H9 (cell line): ENCODE measurements at regions not wholly inside any gene's neighbourhood (a gene's known extent, or its start where the extent isn't known, plus 50 kb on each side); places are given as distances from the start of the nearest gene placed in this dataset.
"Not testable (repeated sequence)": the region's sequence is repeated elsewhere in the genome, so short reads cannot be mapped to it uniquely, and the experiment has no call there.

ENCODE experiments used
- DNase-seq: peaks from one replicate; pipeline ENCODE4 v3.0.0-alpha.2; 2017
- H2AFZ ChIP-seq: one replicate; pipeline ENCODE4 v1.6.1; 2013; ENCODE audit warnings: mild to moderate bottlenecking, low read length, control low read depth, moderate library complexity
- H2AK5ac ChIP-seq: 2 replicates; pipeline ENCODE4 v1.6.1; 2013; ENCODE audit warnings: low read length, control low read depth, mixed read lengths; ENCODE audit not compliant: insufficient read length
- H2BK120ac ChIP-seq: one replicate; pipeline ENCODE4 v1.6.1; 2013; ENCODE audit warnings: low read depth, mild to moderate bottlenecking, low read length, control low read depth, inconsistent platforms; ENCODE audit not compliant: poor library complexity, severe bottlenecking
- H2BK12ac ChIP-seq: 2 replicates; pipeline ENCODE4 v1.6.1; 2013; ENCODE audit warnings: low read length, control low read depth, mixed read lengths, low read depth; ENCODE audit not compliant: insufficient read length
- H2BK15ac ChIP-seq: 2 replicates; pipeline ENCODE4 v1.6.1; 2013; ENCODE audit warnings: low read depth, low read length, control low read depth
- H2BK20ac ChIP-seq: one replicate; pipeline ENCODE4 v1.6.1; 2013; ENCODE audit warnings: low read depth, mild to moderate bottlenecking, low read length, control low read depth, inconsistent platforms; ENCODE audit not compliant: poor library complexity, severe bottlenecking
- H2BK5ac ChIP-seq: 2 replicates; pipeline ENCODE4 v1.6.1; 2013; ENCODE audit warnings: low read length, control low read depth, mixed read lengths; ENCODE audit not compliant: insufficient read length
- H3K14ac ChIP-seq: 2 replicates; pipeline ENCODE4 v1.6.1; 2013; ENCODE audit warnings: low read length, control low read depth; ENCODE audit not compliant: insufficient read depth
- H3K18ac ChIP-seq: 2 replicates; pipeline ENCODE4 v1.6.1; 2013; ENCODE audit warnings: low read depth, mild to moderate bottlenecking, mixed read lengths, low read length, control low read depth; ENCODE audit not compliant: insufficient read length
- H3K23ac ChIP-seq: 2 replicates; pipeline ENCODE4 v1.6.1; 2013; ENCODE audit warnings: low read length, control low read depth, mixed read lengths, low read depth; ENCODE audit not compliant: insufficient read length
- H3K23me2 ChIP-seq: 2 replicates; pipeline ENCODE4 v1.6.1; 2013; ENCODE audit warnings: low read depth, mild to moderate bottlenecking, mixed read lengths, low read length, control low read depth; ENCODE audit not compliant: insufficient read length, poor library complexity, severe bottlenecking
- H3K27ac ChIP-seq: 2 replicates; pipeline ENCODE4 v1.5.1; 2013; ENCODE audit warnings: low read length, control low read depth, mixed read lengths, low read depth; ENCODE audit not compliant: insufficient read length
- H3K27me3 ChIP-seq: 2 replicates; pipeline ENCODE4 v1.6.1; 2013; ENCODE audit warnings: low read length, control low read depth, inconsistent platforms; ENCODE audit not compliant: insufficient read depth
- H3K4ac ChIP-seq: 2 replicates; pipeline ENCODE4 v1.6.1; 2013; ENCODE audit warnings: low read depth, mild to moderate bottlenecking, control low read depth, inconsistent platforms, low read length, moderate library complexity
- H3K4me1 ChIP-seq: 2 replicates; pipeline ENCODE4 v1.6.1; 2013; ENCODE audit warnings: low read length, control low read depth, inconsistent platforms; ENCODE audit not compliant: insufficient read depth
- H3K4me2 ChIP-seq: 2 replicates; pipeline ENCODE4 v1.6.1; 2013; ENCODE audit warnings: low read length, control low read depth, mixed read lengths; ENCODE audit not compliant: insufficient read length, insufficient read depth
- H3K56ac ChIP-seq: 2 replicates; pipeline ENCODE4 v1.6.1; 2013; ENCODE audit warnings: low read depth, mild to moderate bottlenecking, mixed read lengths, low read length, control low read depth; ENCODE audit not compliant: insufficient read length
- H3K79me1 ChIP-seq: 2 replicates; pipeline ENCODE4 v1.6.1; 2013; ENCODE audit warnings: low read depth, mild to moderate bottlenecking, moderate library complexity, low read length, control low read depth, inconsistent platforms; ENCODE audit not compliant: insufficient read depth, poor library complexity, severe bottlenecking
- H3K79me2 ChIP-seq: 2 replicates; pipeline ENCODE4 v1.6.1; 2013; ENCODE audit warnings: low read length, control low read depth, inconsistent platforms; ENCODE audit not compliant: insufficient read depth
- H3K9ac ChIP-seq: 2 replicates; pipeline ENCODE4 v1.6.1; 2013; ENCODE audit warnings: low read length, control low read depth, mixed read lengths; ENCODE audit not compliant: insufficient read length; ENCODE audit errors: extremely low read depth
- H3K9me3 ChIP-seq: one replicate; pipeline ENCODE4 v1.6.1; 2013; ENCODE audit warnings: low read depth, low read length, inconsistent platforms; ENCODE audit not compliant: control insufficient read depth
- H3T11ph ChIP-seq: one replicate; pipeline ENCODE4 v1.6.1; 2013; ENCODE audit warnings: mild to moderate bottlenecking, low read length, control low read depth, inconsistent platforms
- H4K20me1 ChIP-seq: one replicate; pipeline ENCODE4 v1.6.1; 2013; ENCODE audit not compliant: control insufficient read depth, insufficient read length, insufficient read depth
- H4K5ac ChIP-seq: 2 replicates; pipeline ENCODE4 v1.6.1; 2013; ENCODE audit warnings: low read depth, mild to moderate bottlenecking, mixed read lengths, low read length, control low read depth; ENCODE audit not compliant: insufficient read length
- H4K8ac ChIP-seq: replicated peaks from 2 replicates; pipeline ENCODE4 v1.6.1; 2013; ENCODE audit warnings: low read length, control low read depth, mixed read lengths, low read depth; ENCODE audit not compliant: insufficient read length
- H4K91ac ChIP-seq: 2 replicates; pipeline ENCODE4 v1.6.1; 2013; ENCODE audit warnings: low read depth, mild to moderate bottlenecking, moderate library complexity, mixed read lengths, low read length, control low read depth; ENCODE audit not compliant: insufficient read length
- H3K27ac Mint-ChIP-seq, 3 experiments: 2 replicates in 2 of 3; 3 replicates in 1 of 3; pipeline ENCODE4 v1.8.0; 2020 to 2021; ENCODE audit warnings: mixed read lengths in 3 of 3, mild to moderate bottlenecking in 1 of 3, moderate library complexity in 1 of 3
- H3K27me3 Mint-ChIP-seq: 2 replicates; pipeline ENCODE4 v1.8.0; 2021; ENCODE audit warnings: low read depth, mild to moderate bottlenecking, moderate library complexity, mixed read lengths
- H3K36me3 Mint-ChIP-seq, 3 experiments: 2 replicates in 2 of 3; 3 replicates in 1 of 3; pipeline ENCODE4 v1.8.0; 2020 to 2021; ENCODE audit warnings: low read depth in 3 of 3, mixed read lengths in 3 of 3; ENCODE audit not compliant: insufficient read depth in 1 of 3
- H3K4me1 Mint-ChIP-seq, 2 experiments: 2 replicates each; pipeline ENCODE4 v1.8.0; 2020; ENCODE audit warnings: mixed read lengths in 2 of 2
- H3K4me3 Mint-ChIP-seq, 2 experiments: 2 replicates in 1 of 2; 3 replicates in 1 of 2; pipeline ENCODE4 v1.8.0; 2020 to 2021; ENCODE audit warnings: mild to moderate bottlenecking in 2 of 2, mixed read lengths in 2 of 2, moderate library complexity in 1 of 2
- H3K9me3 Mint-ChIP-seq, 2 experiments: 2 replicates in 1 of 2; 3 replicates in 1 of 2; pipeline ENCODE4 v1.8.0; 2020; ENCODE audit warnings: mild to moderate bottlenecking in 2 of 2, mixed read lengths in 2 of 2, moderate library complexity in 1 of 2
- WGBS: extraction: QIAGEN DNeasy Blood & Tissue Kit; methylation state at CpG from one replicate; pipeline ENCODE4 v1.1.7; 2013; ENCODE audit warnings: missing lambda C conversion rate, low lambda C conversion rate, mixed read lengths; ENCODE audit not compliant: insufficient read length; ENCODE audit errors: extremely low coverage; 5-methylcytosine and 5-hydroxymethylcytosine counted together

DNA sequence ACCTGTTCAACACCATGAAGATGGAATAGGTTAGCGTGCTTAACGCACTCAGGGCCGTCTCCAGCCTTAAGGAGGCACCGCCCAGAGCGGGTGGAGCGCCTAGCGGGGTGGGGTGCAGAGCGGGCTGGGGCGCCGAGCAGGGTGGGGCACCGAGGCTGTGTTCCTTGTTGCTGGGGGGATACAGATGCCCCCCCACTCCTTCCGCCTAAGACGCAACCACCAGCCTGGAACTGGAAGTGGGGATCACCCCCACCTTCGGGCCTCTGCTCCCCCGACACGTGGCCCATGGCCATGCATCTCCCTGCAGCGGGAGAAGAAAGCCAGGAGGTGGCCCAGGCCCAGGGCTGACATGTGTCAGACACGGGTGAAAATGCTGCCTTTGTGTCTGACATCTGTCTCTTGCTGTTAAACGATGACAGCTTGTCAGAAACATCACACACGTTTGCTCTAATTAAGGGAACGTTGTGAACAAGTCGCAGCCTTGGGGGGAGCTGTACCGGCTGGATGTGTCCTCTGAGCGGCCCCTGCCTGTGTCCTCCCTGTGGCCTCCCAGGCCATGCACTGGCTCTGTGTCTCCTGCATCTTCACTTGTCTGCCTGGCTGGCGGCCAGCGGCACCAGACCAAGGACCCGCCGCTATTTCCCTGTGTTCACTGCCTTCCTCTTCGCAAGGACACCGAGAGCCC is 192.5 kb downstream of the LAT start:
- not testable (repeated sequence) for H3K14ac ChIP-seq, H3K79me1 ChIP-seq, H3K23me2 ChIP-seq, H3K27me3 ChIP-seq, H4K5ac ChIP-seq, H3K9me3 Mint-ChIP-seq, H3K4me3 Mint-ChIP-seq, H3K9ac ChIP-seq, H2AFZ ChIP-seq, H2BK5ac ChIP-seq, H3K56ac ChIP-seq, H2BK120ac ChIP-seq, H3K23ac ChIP-seq, H2BK12ac ChIP-seq, H3K4me2 ChIP-seq, H3K4me1 ChIP-seq, H2AK5ac ChIP-seq, H4K8ac ChIP-seq, H3K4me1 Mint-ChIP-seq, H3K4ac ChIP-seq, H4K20me1 ChIP-seq, DNase-seq, H3K27ac ChIP-seq, H4K91ac ChIP-seq, H3T11ph ChIP-seq, H3K27me3 Mint-ChIP-seq, H2BK20ac ChIP-seq, H3K36me3 Mint-ChIP-seq, H3K79me2 ChIP-seq, H3K18ac ChIP-seq, H2BK15ac ChIP-seq, H3K9me3 ChIP-seq
- no CpG with 5 or more reads among the region's 30 CpGs for WGBS
- H3K27ac Mint-ChIP-seq, result peak overlapping the region in 1 of 3 experiments; percentile 55; a peak in 1 of 7 replicates

DNA sequence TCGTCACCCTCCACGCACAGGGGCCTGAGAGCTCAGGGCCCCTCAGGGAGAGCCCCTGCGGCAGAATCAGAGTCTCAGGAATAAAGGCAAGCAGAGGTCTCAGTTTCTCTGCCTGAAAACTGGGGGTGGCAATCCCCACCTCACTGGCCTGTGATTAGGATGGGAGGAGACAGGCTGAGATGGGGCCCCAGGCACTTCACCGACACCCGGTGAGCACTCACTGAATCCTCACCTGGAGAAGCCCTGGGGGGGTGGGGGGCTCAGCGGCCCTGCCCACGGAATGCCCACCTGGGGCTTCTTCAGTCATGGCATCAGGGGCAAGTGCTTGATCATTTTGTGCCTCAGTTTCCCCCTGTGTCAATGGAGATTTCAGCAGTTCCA is 192.0 kb downstream of the LAT start:
- H3K4me3 Mint-ChIP-seq, H3K4me1 Mint-ChIP-seq: not testable (repeated sequence)
- no CpG with 5 or more reads among the region's 7 CpGs for WGBS

More for the DNA sequence above, 192.0 kb downstream of the LAT start:
- not testable (repeated sequence) for H3K27me3 ChIP-seq, H3K23me2 ChIP-seq, H3T11ph ChIP-seq, H3K14ac ChIP-seq, H4K5ac ChIP-seq, H4K91ac ChIP-seq, H3K27ac ChIP-seq, H3K9me3 ChIP-seq, H3K27me3 Mint-ChIP-seq, H2AFZ ChIP-seq, H4K20me1 ChIP-seq, H3K23ac ChIP-seq, H3K56ac ChIP-seq, H2BK12ac ChIP-seq, H3K4me2 ChIP-seq, H3K79me2 ChIP-seq, DNase-seq, H3K18ac ChIP-seq, H2AK5ac ChIP-seq, H3K9ac ChIP-seq, H2BK120ac ChIP-seq, H3K4ac ChIP-seq, H2BK5ac ChIP-seq, H2BK15ac ChIP-seq, H3K36me3 Mint-ChIP-seq, H3K79me1 ChIP-seq, H4K8ac ChIP-seq, H2BK20ac ChIP-seq, H3K27ac Mint-ChIP-seq, H3K4me1 ChIP-seq
- peaks cover 8 to 12% of the 10 kb centered on the region in 2 experiments for H3K9me3 Mint-ChIP-seq
